Loucy (cell line): ENCODE measurements at regions not wholly inside any gene's neighbourhood (a gene's known extent, or its start where the extent isn't known, plus 50 kb on each side); places are given as distances from the start of the nearest gene placed in this dataset.

Experiments used
- CTCF ChIP-seq: fragments of 200-600 bp; sonication (generic); conservative IDR thresholded peaks from 2 replicates; pipeline ENCODE4 v1.5.1; 2014; ENCODE audit warnings: mild to moderate bottlenecking, antibody characterized with exemption, low read length
- EZH2phosphoT487 ChIP-seq: fragments of 200-600 bp; IDR thresholded peaks from 2 replicates; pipeline ENCODE4 v1.6.1; 2018; ENCODE audit warnings: antibody characterized with exemption, mild to moderate bottlenecking, moderate library complexity, borderline replicate concordance

GRCh38 chr3:166462891-166463470 is 625.8 kb upstream of the BCHE start:
- TF ChIP-seq CTCF = no peak
- TF ChIP-seq EZH2phosphoT487 = no peak
